HEK293T (cell line): ENCODE measurements at regions not wholly inside any gene's neighbourhood (a gene's known extent, or its start where the extent isn't known, plus 50 kb on each side); places are given as distances from the start of the nearest gene placed in this dataset.

ENCODE experiments used
- ARNT ChIP-seq: fragments of 450-650 bp; IDR thresholded peaks from 2 replicates; pipeline ENCODE4 v1.6.1; 2017; ENCODE audit warnings: mild to moderate bottlenecking
- BHLHE40 ChIP-seq: fragments of 450-650 bp; IDR thresholded peaks from 2 replicates; pipeline ENCODE4 v1.6.1; 2016; ENCODE audit warnings: mild to moderate bottlenecking, moderate library complexity, borderline replicate concordance
- CTBP1 ChIP-seq: fragments of 450-650 bp; IDR thresholded peaks from 2 replicates; pipeline ENCODE4 v1.6.1; 2016; ENCODE audit warnings: borderline replicate concordance
- ELF4 ChIP-seq: fragments of 450-650 bp; IDR thresholded peaks from 2 replicates; pipeline ENCODE4 v1.6.1; 2017; ENCODE audit warnings: antibody characterized with exemption
- FOXA1 ChIP-seq: fragments of 450-650 bp; IDR thresholded peaks from 2 replicates; pipeline ENCODE4 v1.6.1; 2016; ENCODE audit warnings: mild to moderate bottlenecking
- FOXK2 ChIP-seq: fragments of 450-650 bp; IDR thresholded peaks from 2 replicates; pipeline ENCODE4 v1.6.1; 2016; ENCODE audit warnings: mild to moderate bottlenecking
- FOXM1 ChIP-seq: fragments of 450-650 bp; IDR thresholded peaks from 2 replicates; pipeline ENCODE4 v1.6.1; 2017; ENCODE audit warnings: mild to moderate bottlenecking, borderline replicate concordance
- HDGF ChIP-seq: fragments of 450-650 bp; IDR thresholded peaks from 2 replicates; pipeline ENCODE4 v1.6.1; 2017; ENCODE audit warnings: antibody characterized with exemption, borderline replicate concordance
- L3MBTL2 ChIP-seq: fragments of 450-650 bp; conservative IDR thresholded peaks from 2 replicates; pipeline ENCODE4 v1.6.1; 2016; ENCODE audit warnings: mild to moderate bottlenecking
- NFRKB ChIP-seq: fragments of 450-650 bp; IDR thresholded peaks from 2 replicates; pipeline ENCODE4 v1.6.1; 2016; ENCODE audit warnings: mild to moderate bottlenecking, moderate library complexity
- SP1 ChIP-seq: fragments of 450-650 bp; IDR thresholded peaks from 2 replicates; pipeline ENCODE4 v1.6.1; 2017
- SUZ12 ChIP-seq: fragments of 450-650 bp; IDR thresholded peaks from 2 replicates; pipeline ENCODE4 v1.6.1; 2016; ENCODE audit warnings: mild to moderate bottlenecking
- TARDBP ChIP-seq: fragments of 450-650 bp; IDR thresholded peaks from 2 replicates; pipeline ENCODE4 v1.6.1; 2016
- ZNF384 ChIP-seq: fragments of 450-650 bp; IDR thresholded peaks from 2 replicates; pipeline ENCODE4 v1.6.1; 2016

DNA sequence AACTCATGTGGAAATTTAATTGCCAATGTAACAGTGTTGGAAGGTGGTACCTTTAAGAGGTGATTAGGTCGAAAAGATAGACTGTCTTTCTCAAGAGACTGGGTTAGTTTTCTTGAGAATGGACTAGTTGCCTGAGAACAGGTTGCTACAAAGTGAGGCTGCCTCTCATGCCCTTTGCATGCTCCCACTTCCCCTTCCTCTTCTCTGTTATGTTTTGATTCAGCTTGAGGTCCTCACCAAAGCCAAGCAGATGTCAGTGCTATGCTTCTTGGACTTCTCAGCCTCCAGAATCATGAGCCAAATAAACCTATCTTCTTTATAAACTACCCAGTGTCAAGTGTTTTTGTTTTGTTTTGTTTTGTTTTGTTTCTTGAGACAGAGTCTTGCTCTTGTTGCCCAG lies 187.0 kb upstream of the RUNX1 start:
- TF ChIP-seq FOXK2 (no peak), SP1 (no peak), ELF4 (no peak), FOXM1 (no peak), TARDBP (no peak), BHLHE40 (no peak), ARNT (no peak), CTBP1 (no peak), NFRKB (no peak), FOXA1 (no peak), L3MBTL2 (no peak), HDGF (no peak), SUZ12 (no peak), ZNF384 (no peak)
